CD4-positive, alpha-beta memory T cell (primary cell): ENCODE measurements at regions not wholly inside any gene's neighbourhood (a gene's known extent, or its start where the extent isn't known, plus 50 kb on each side); places are given as distances from the start of the nearest gene placed in this dataset.
"Not testable (repeated sequence)": the region's sequence is repeated elsewhere in the genome, so short reads cannot be mapped to it uniquely, and the experiment has no call there.

Experiments used
- CTCF ChIA-PET: fragments of 350-600 bp; sonication (Branson Sonifier 250); formaldehyde crosslinking; loops from one replicate; lab custom pipeline; 2021; ENCODE audit warnings: inconsistent platforms; ENCODE audit not compliant: partially characterized antibody; lab: Charles Lee
- POLR2A ChIA-PET: fragments of 350-600 bp; sonication (Branson Sonifier 250); formaldehyde crosslinking; loops from one replicate; lab custom pipeline; 2021; ENCODE audit not compliant: partially characterized antibody; lab: Charles Lee
- DNase-seq, 5 donors: peaks; one replicate each; pipeline versions ENCODE4 v3.0.0 to v3.0.0-alpha.2; 2020 to 2022; ENCODE audit warnings: mixed read lengths in 1 of 5
- H3K27ac ChIP-seq: one replicate; pipeline ENCODE4 v1.7.0; 2013; ENCODE audit warnings: low read depth, low read length
- H3K27me3 ChIP-seq: 2 replicates; pipeline ENCODE4 v1.7.0; 2013; ENCODE audit warnings: mild to moderate bottlenecking, low read length, moderate library complexity; ENCODE audit not compliant: insufficient read depth
- H3K36me3 ChIP-seq: 2 replicates; pipeline ENCODE4 v1.7.0; 2013; ENCODE audit warnings: mild to moderate bottlenecking, low read length, moderate library complexity; ENCODE audit not compliant: insufficient read depth
- H3K4me1 ChIP-seq: 2 replicates; pipeline ENCODE4 v1.7.0; 2013; ENCODE audit warnings: mild to moderate bottlenecking, low read length, moderate library complexity; ENCODE audit not compliant: insufficient read depth
- H3K4me3 ChIP-seq, 2 donors: one replicate each; pipeline ENCODE4 v1.7.0; 2013; ENCODE audit warnings: low read length in 2 of 2, mild to moderate bottlenecking in 1 of 2
- H3K9me3 ChIP-seq, 2 donors: one replicate each; pipeline ENCODE4 v1.7.0; 2013; ENCODE audit warnings: low read length in 2 of 2, control low read depth in 1 of 2; ENCODE audit not compliant: control insufficient read depth in 1 of 2
- H3K27ac Mint-ChIP-seq, 7 donors: one replicate each; pipeline ENCODE4 v1.8.0; 2020 to 2021; ENCODE audit warnings: mixed read lengths in 7 of 7, mild to moderate bottlenecking in 6 of 7, inconsistent platforms in 3 of 7, moderate library complexity in 3 of 7
- H3K27me3 Mint-ChIP-seq, 2 donors: one replicate each; pipeline ENCODE4 v1.8.0; 2020 to 2021; ENCODE audit warnings: mixed read lengths in 2 of 2
- H3K36me3 Mint-ChIP-seq, 2 donors: one replicate each; pipeline ENCODE4 v1.8.0; 2020 to 2021; ENCODE audit warnings: mixed read lengths in 2 of 2, inconsistent platforms in 1 of 2, mild to moderate bottlenecking in 1 of 2
- H3K4me1 Mint-ChIP-seq, 4 donors: one replicate each; pipeline ENCODE4 v1.8.0; 2020 to 2021; ENCODE audit warnings: mixed read lengths in 4 of 4, mild to moderate bottlenecking in 1 of 4
- H3K4me3 Mint-ChIP-seq, 8 donors: one replicate each; pipeline ENCODE4 v1.8.0; 2020 to 2021; ENCODE audit warnings: mixed read lengths in 8 of 8, mild to moderate bottlenecking in 7 of 8, moderate library complexity in 6 of 8, inconsistent platforms in 3 of 8
- H3K9me3 Mint-ChIP-seq, 8 donors: one replicate each; pipeline ENCODE4 v1.8.0; 2020 to 2021; ENCODE audit warnings: mixed read lengths in 8 of 8, mild to moderate bottlenecking in 5 of 8, inconsistent platforms in 3 of 8, moderate library complexity in 1 of 8
- intact Hi-C: fragments of 100-400 bp; cut with micrococcal nuclease; formaldehyde crosslinking; loops from one replicate; pipeline ENCODE4 v1.15.1; 2023

DNA sequence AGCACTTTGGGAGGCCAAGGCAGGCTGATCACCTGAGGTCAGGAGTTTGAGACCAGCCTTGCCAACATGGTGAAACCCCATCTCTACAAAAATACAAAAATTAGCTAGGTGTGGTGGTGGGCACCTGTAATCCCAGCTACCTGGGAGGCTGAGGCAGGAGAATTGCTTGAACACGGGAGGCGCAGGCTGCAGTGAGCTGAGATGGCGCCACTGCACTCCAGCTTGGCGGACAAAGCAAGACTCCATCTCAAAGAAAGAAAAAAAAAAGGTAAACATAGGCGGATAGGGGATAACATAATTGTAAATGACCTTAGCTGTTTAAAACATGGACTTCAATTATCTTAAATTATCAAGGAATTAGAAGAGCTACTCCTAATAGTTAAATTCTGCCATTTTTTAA is 189.3 kb upstream of the ZNF184 start:
- H3K36me3 ChIP-seq, H3K4me3 Mint-ChIP-seq, H3K36me3 Mint-ChIP-seq, H3K4me3 ChIP-seq, POLR2A ChIA-PET, H3K9me3 ChIP-seq, H3K4me1 Mint-ChIP-seq, H3K27ac ChIP-seq, H3K4me1 ChIP-seq, intact Hi-C loops, H3K27ac Mint-ChIP-seq, CTCF ChIA-PET, DNase-seq: not testable (repeated sequence)
- Mint-ChIP-seq H3K9me3 (peaks cover 0 to 11% (median 5%) of the 10 kb centered on the region in 8 donors), H3K27me3 (peaks cover 25 to 30% of the 10 kb centered on the region in 2 donors)
- H3K27me3 ChIP-seq = peaks cover 19% of the 10 kb centered on the region

GRCh38 chr6:27653143-27653825 is 180.4 kb upstream of the ZNF184 start:
- H3K4me3 ChIP-seq, H3K36me3 ChIP-seq, H3K36me3 Mint-ChIP-seq, H3K4me1 ChIP-seq, POLR2A ChIA-PET, H3K4me1 Mint-ChIP-seq, intact Hi-C loops, H3K27ac ChIP-seq, H3K27me3 ChIP-seq, DNase-seq, H3K9me3 ChIP-seq, CTCF ChIA-PET, H3K4me3 Mint-ChIP-seq, H3K27ac Mint-ChIP-seq: not testable (repeated sequence)
- Mint-ChIP-seq H3K9me3 (peaks cover 2 to 17% (median 9%) of the 10 kb centered on the region in 8 donors), H3K27me3 (peaks cover 33 to 41% of the 10 kb centered on the region in 2 donors)

DNA sequence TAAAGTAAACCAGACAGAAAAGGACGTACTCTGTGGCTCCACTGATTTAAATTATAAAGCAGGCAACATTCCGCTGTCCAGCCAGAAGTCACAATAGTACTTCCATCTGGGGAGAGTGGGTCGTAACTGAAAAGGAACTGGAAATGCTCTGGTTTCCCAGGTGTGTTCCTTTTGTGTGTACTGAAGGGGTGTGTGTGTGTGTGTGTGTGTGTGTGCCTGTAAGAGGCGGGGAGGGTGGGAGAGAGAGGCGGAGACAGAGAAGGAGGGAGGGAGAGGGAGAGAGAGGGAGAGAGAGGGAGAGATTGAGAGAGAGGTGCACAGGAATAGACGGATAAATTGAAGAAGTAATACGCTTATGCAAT is 178.4 kb upstream of the ZNF184 start:
- Histone ChIP-seq H3K9me3 (no peaks in the 10 kb centered on the region), H3K4me1 (no peaks in the 10 kb centered on the region), H3K4me3 (no peak overlapping the region), H3K27me3 (peaks cover 4% of the 10 kb centered on the region), H3K36me3 (no peaks in the 10 kb centered on the region), H3K27ac (no peak overlapping the region)
- no peak overlapping the region for H3K4me3 Mint-ChIP-seq
- no peaks in the 10 kb centered on the region for H3K36me3 Mint-ChIP-seq
- H3K4me1 Mint-ChIP-seq = peaks cover 0 to 5% (median 0%) of the 10 kb centered on the region in 4 donors
- ChIA-PET CTCF (no interaction called here), POLR2A (no interaction called here)
- peaks cover 2 to 17% (median 9%) of the 10 kb centered on the region in 8 donors for H3K9me3 Mint-ChIP-seq
- intact Hi-C loops = no loop called here
- H3K27ac Mint-ChIP-seq = no peak overlapping the region
- DNase-seq = no peak
- peaks cover 40 to 46% of the 10 kb centered on the region in 2 donors for H3K27me3 Mint-ChIP-seq

GRCh38 chr6:27650620-27651370 is 177.9 kb upstream of the ZNF184 start:
- no peaks in the 10 kb centered on the region for H3K4me1 ChIP-seq
- H3K27me3 ChIP-seq = peaks cover 4% of the 10 kb centered on the region
- no peak overlapping the region for H3K4me3 ChIP-seq
- peak overlapping the region in 1 of 7 donors; percentile 38 for H3K27ac Mint-ChIP-seq
- ChIA-PET POLR2A (interaction anchor here (0.6 kb wide), 1 partner anchor 101 kb away, joined by 3 read pairs; no protein-coding TSS in a partner anchor), CTCF (no interaction called here)
- peak in 2 of 5 donors; percentile 4 to 41 for DNase-seq
- H3K36me3 ChIP-seq = no peaks in the 10 kb centered on the region
- H3K27ac ChIP-seq = no peak overlapping the region
- H3K27me3 Mint-ChIP-seq = peaks cover 41 to 48% of the 10 kb centered on the region in 2 donors
- peaks cover 2 to 17% (median 9%) of the 10 kb centered on the region in 8 donors for H3K9me3 Mint-ChIP-seq
- H3K4me1 Mint-ChIP-seq = peaks cover 0 to 5% (median 0%) of the 10 kb centered on the region in 4 donors
- intact Hi-C loops = no loop called here
- no peaks in the 10 kb centered on the region for H3K36me3 Mint-ChIP-seq
- H3K9me3 ChIP-seq = no peaks in the 10 kb centered on the region
- no peak overlapping the region for H3K4me3 Mint-ChIP-seq

- Histone ChIP-seq H3K36me3 (no peaks in the 10 kb centered on the region), H3K27ac (no peak overlapping the region), H3K9me3 (no peaks in the 10 kb centered on the region), H3K4me3 (no peak overlapping the region), H3K4me1 (no peaks in the 10 kb centered on the region), H3K27me3 (no peaks in the 10 kb centered on the region)
- H3K27me3 Mint-ChIP-seq = peaks cover 40 to 46% of the 10 kb centered on the region in 2 donors
- no peak for DNase-seq
- no peaks in the 10 kb centered on the region for H3K36me3 Mint-ChIP-seq
- ChIA-PET CTCF (no interaction called here), POLR2A (no interaction called here)
- no peak overlapping the region for H3K27ac Mint-ChIP-seq
- H3K9me3 Mint-ChIP-seq = peaks cover 0 to 12% (median 6%) of the 10 kb centered on the region in 8 donors
- H3K4me3 Mint-ChIP-seq = no peak overlapping the region
- peaks cover 0 to 1% (median 0%) of the 10 kb centered on the region in 4 donors for H3K4me1 Mint-ChIP-seq
- intact Hi-C loops = no loop called here
Observed at GRCh38 chr6:27644528-27644927, 171.6 kb upstream of the ZNF184 start.

GRCh38 chr6:27642744-27643456 is 170.0 kb upstream of the ZNF184 start:
- POLR2A ChIA-PET = no interaction called here
- Mint-ChIP-seq H3K4me1 (peaks cover 0 to 1% (median 0%) of the 10 kb centered on the region in 4 donors), H3K27ac (no peak overlapping the region), H3K4me3 (no peak overlapping the region), H3K27me3 (peaks cover 38 to 44% of the 10 kb centered on the region in 2 donors), H3K9me3 (peaks cover 0 to 12% (median 5%) of the 10 kb centered on the region in 8 donors), H3K36me3 (no peaks in the 10 kb centered on the region)
- Histone ChIP-seq H3K27me3 (no peaks in the 10 kb centered on the region), H3K9me3 (no peaks in the 10 kb centered on the region), H3K4me3 (no peak overlapping the region), H3K36me3 (no peaks in the 10 kb centered on the region), H3K27ac (no peak overlapping the region), H3K4me1 (no peaks in the 10 kb centered on the region)
- CTCF ChIA-PET = no interaction called here
- intact Hi-C loops = no loop called here
- no peak for DNase-seq

GRCh38 chr6:27635886-27636285 is 163.0 kb upstream of the ZNF184 start:
- POLR2A ChIA-PET = not testable (repeated sequence)

More at GRCh38 chr6:27635886-27636285, 163.0 kb upstream of the ZNF184 start:
- H3K27ac ChIP-seq, H3K27me3 ChIP-seq, H3K27ac Mint-ChIP-seq, H3K4me3 Mint-ChIP-seq, H3K36me3 ChIP-seq, CTCF ChIA-PET, H3K4me3 ChIP-seq, H3K4me1 Mint-ChIP-seq, DNase-seq, H3K9me3 ChIP-seq, intact Hi-C loops, H3K36me3 Mint-ChIP-seq, H3K4me1 ChIP-seq: not testable (repeated sequence)
- peaks cover 0 to 21% (median 10%) of the 10 kb centered on the region in 8 donors for H3K9me3 Mint-ChIP-seq
- peaks cover 48 to 56% of the 10 kb centered on the region in 2 donors for H3K27me3 Mint-ChIP-seq
